Peyer's patch (tissue), 4 donors: ENCODE measurements at regions not wholly inside any gene's neighbourhood (a gene's known extent, or its start where the extent isn't known, plus 50 kb on each side); places are given as distances from the start of the nearest gene placed in this dataset.

Experiments used
- DNase-seq, 3 donors: peaks; one replicate each; pipeline ENCODE4 v3.0.0-alpha.2; 2017 to 2019
- H3K27ac ChIP-seq, 4 donors: fragments of 200-600 bp; sonication (generic); one replicate each; pipeline ENCODE4 v1.5.1; 2016 to 2019
- H3K27me3 ChIP-seq, 2 donors: fragments of 200-600 bp; sonication (generic); one replicate each; pipeline ENCODE4 v1.5.1; 2019
- H3K36me3 ChIP-seq, 3 donors: fragments of 200-600 bp; sonication (generic); one replicate each; pipeline ENCODE4 v1.5.1; 2016 to 2019
- H3K4me1 ChIP-seq, 4 donors: fragments of 200-600 bp; sonication (generic); one replicate each; pipeline ENCODE4 v1.5.1; 2016 to 2019
- H3K4me3 ChIP-seq, 4 donors: fragments of 200-600 bp; sonication (generic); 1 replicate in 3 of 4; 2 replicates in 1 of 4; pipeline ENCODE4 v1.5.1; 2016 to 2019; ENCODE audit warnings: mild to moderate bottlenecking in 1 of 4
- H3K9me3 ChIP-seq, 4 donors: fragments of 200-600 bp; sonication (generic); one replicate each; pipeline ENCODE4 v1.5.1; 2016 to 2019; ENCODE audit warnings: mild to moderate bottlenecking in 1 of 4
- CTCF ChIP-seq, 6 experiments: fragments of 450-650 bp in 4 of 6; fragments of 200-600 bp in 2 of 6; sonication (generic) in 1 of 6; IDR thresholded peaks; one replicate each; pipeline ENCODE4 v1.5.1; 2017 to 2019; ENCODE audit warnings: antibody characterized with exemption in 6 of 6, mild to moderate bottlenecking in 3 of 6, moderate library complexity in 1 of 6
- POLR2A ChIP-seq, 2 donors: fragments of 450-650 bp; IDR thresholded peaks; one replicate each; pipeline ENCODE4 v1.5.1; 2017; ENCODE audit warnings: antibody characterized with exemption in 2 of 2, mild to moderate bottlenecking in 2 of 2, moderate library complexity in 2 of 2

GRCh38 chr2:19195661-19196060, 162.8 kb downstream of the OSR1 start:
- Histone ChIP-seq H3K36me3 (no peaks in the 10 kb centered on the region), H3K9me3 (peaks cover 0 to 3% (median 0%) of the 10 kb centered on the region in 4 donors), H3K27me3 (no peaks in the 10 kb centered on the region), H3K4me3 (no peak overlapping the region), H3K27ac (no peak overlapping the region), H3K4me1 (no peaks in the 10 kb centered on the region)
- DNase-seq: no peak
- TF ChIP-seq POLR2A (IDR thresholded peaks at IDR 0.05): no peak
- TF ChIP-seq CTCF (IDR thresholded peaks at IDR 0.05): no peak

GRCh38 chr2:19189391-19189790, 169.0 kb downstream of the OSR1 start:
- Histone ChIP-seq H3K9me3 (no peaks in the 10 kb centered on the region), H3K27ac (no peak overlapping the region), H3K27me3 (no peaks in the 10 kb centered on the region), H3K4me1 (no peaks in the 10 kb centered on the region), H3K36me3 (no peaks in the 10 kb centered on the region), H3K4me3 (no peak overlapping the region)
- TF ChIP-seq POLR2A (IDR thresholded peaks at IDR 0.05): no peak
- TF ChIP-seq CTCF (IDR thresholded peaks at IDR 0.05): no peak
- DNase-seq: no peak

GRCh38 chr2:19187323-19188020, 171.0 kb downstream of the OSR1 start:
- Histone ChIP-seq H3K4me3 (no peak overlapping the region), H3K27me3 (no peaks in the 10 kb centered on the region), H3K4me1 (no peaks in the 10 kb centered on the region), H3K36me3 (no peaks in the 10 kb centered on the region), H3K27ac (no peak overlapping the region), H3K9me3 (no peaks in the 10 kb centered on the region)
- DNase-seq: no peak
- TF ChIP-seq POLR2A (IDR thresholded peaks at IDR 0.05) (no peak), CTCF (IDR thresholded peaks at IDR 0.05) (no peak)

GRCh38 chr2:19185086-19185485, 173.3 kb downstream of the OSR1 start:
- no peak for TF ChIP-seq CTCF (IDR thresholded peaks at IDR 0.05)
- TF ChIP-seq POLR2A (IDR thresholded peaks at IDR 0.05): no peak
- Histone ChIP-seq H3K27ac (no peak overlapping the region), H3K36me3 (no peaks in the 10 kb centered on the region), H3K9me3 (no peaks in the 10 kb centered on the region), H3K4me3 (no peak overlapping the region), H3K4me1 (no peaks in the 10 kb centered on the region), H3K27me3 (no peaks in the 10 kb centered on the region)
- no peak for DNase-seq

DNA sequence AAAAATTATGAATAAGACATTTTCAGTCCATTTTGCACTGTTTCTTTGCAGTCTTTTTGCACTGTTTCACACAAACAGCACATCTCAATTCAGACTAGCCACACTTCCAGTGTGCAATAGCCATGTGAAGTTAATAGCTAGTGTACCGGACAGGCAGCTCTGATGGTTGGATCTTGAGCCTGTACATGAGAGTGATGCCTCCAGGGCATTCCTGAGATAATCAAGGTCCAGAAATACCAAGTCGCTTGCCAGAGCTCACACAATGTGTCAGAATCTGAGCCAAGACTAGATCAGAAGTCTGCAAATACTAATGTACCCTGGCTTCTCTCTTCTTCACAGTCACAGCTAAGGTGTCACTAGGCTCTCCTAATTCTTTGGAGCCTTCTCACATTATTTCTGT, 180.2 kb downstream of the OSR1 start:
- no peak overlapping the region for H3K4me3 ChIP-seq
- H3K9me3 ChIP-seq: no peaks in the 10 kb centered on the region
- TF ChIP-seq POLR2A (IDR thresholded peaks at IDR 0.05): no peak
- no peak for TF ChIP-seq CTCF (IDR thresholded peaks at IDR 0.05)
- DNase-seq: no peak
- H3K27ac ChIP-seq: no peak overlapping the region
- H3K27me3 ChIP-seq: no peaks in the 10 kb centered on the region
- H3K36me3 ChIP-seq: no peaks in the 10 kb centered on the region
- H3K4me1 ChIP-seq: no peaks in the 10 kb centered on the region

DNA sequence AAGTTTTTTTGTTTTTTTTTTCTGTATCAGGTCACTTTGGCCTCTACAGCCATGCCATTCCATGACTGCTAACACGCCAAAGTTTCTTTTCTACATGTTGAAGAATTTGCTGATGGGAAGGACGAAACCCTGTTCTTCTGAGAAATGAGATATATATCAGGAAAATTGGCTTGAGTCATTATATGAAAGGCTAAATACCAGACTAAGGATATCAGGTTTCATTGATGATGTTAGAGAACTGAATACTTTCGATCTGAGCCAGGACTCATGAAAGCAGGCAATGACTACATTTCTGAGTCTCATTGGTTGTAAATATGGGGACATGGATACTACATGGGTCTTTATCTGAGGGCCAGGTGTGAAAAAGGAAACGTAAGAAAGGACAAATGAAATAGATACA, 181.4 kb downstream of the OSR1 start:
- Histone ChIP-seq H3K27ac (no peak overlapping the region), H3K36me3 (no peaks in the 10 kb centered on the region), H3K27me3 (no peaks in the 10 kb centered on the region), H3K4me1 (no peaks in the 10 kb centered on the region), H3K9me3 (no peaks in the 10 kb centered on the region), H3K4me3 (no peak overlapping the region)
- TF ChIP-seq POLR2A (IDR thresholded peaks at IDR 0.05) (no peak), CTCF (IDR thresholded peaks at IDR 0.05) (no peak)
- DNase-seq: no peak
